Left ventricle myocardium superior (tissue), 1 donor: ENCODE measurements at regions not wholly inside any gene's neighbourhood (a gene's known extent, or its start where the extent isn't known, plus 50 kb on each side); places are given as distances from the start of the nearest gene placed in this dataset.

Source experiments
- ATAC-seq: fragments of 200-7000 bp; cut with Tn5 transposase; one replicate; pipeline ENCODE4 v1.9.1; 2020; ENCODE audit warnings: mild to moderate bottlenecking, moderate library complexity
- DNase-seq: peaks from one replicate; pipeline ENCODE4 v3.0.0-alpha.2; 2020
- intact Hi-C: fragments of 100-400 bp; cut with micrococcal nuclease; formaldehyde crosslinking; loops from one replicate; pipeline ENCODE4 v1.11.0; 2022
- donor health status: DM: no; HTN: yes; CAD: no; lungs with severe emphysema.

GRCh38 chr22:49178246-49179005 lies 649.2 kb downstream of the BRD1 start:
- DNase-seq: no peak

DNA sequence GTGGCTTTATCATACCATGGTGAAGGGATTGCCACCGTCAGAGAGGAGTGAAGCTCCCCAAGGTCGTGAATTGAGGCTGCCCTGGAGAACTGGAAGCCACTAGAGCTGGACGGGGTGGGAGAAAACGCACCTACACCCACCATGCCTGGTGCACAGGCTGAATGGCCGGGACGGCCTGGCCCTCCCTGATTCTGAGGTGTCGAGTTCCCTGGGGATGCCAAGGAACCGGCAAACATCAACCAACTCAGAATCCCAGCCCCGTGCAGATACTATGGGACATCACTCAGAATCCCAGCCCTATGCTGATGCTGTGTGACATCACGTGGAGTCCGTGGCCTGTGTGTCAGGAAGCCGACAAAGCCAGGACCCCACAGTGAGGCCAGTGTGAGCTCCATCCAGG lies 650.0 kb downstream of the BRD1 start:
- no peak for ATAC-seq
- intact Hi-C loops: no loop called here
- DNase-seq: no peak

More at GRCh38 chr22:49178246-49179005, 649.2 kb downstream of the BRD1 start:
- intact Hi-C loops: no loop called here
- no peak for ATAC-seq

DNA sequence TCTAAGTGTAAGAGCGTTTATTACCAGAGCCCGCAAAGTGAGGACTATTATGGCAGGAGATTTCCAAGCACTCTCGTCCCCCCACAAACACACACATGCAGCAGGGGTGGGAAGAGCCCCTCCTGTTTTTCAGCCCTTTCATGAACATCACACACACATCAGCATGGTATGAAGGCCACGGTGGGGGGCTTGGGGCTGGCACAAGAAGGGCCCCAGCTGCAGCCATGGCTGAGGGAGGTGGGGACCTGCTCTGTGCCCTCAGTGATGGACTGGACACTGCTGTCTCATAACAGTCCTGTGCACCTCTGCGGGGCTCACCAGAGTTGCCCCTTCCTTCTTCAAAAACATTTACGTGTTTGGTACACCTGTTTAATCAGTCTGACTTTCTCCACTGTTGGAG lies 650.7 kb downstream of the BRD1 start:
- intact Hi-C loops: no loop called here
- DNase-seq: no peak
- no peak for ATAC-seq

DNA sequence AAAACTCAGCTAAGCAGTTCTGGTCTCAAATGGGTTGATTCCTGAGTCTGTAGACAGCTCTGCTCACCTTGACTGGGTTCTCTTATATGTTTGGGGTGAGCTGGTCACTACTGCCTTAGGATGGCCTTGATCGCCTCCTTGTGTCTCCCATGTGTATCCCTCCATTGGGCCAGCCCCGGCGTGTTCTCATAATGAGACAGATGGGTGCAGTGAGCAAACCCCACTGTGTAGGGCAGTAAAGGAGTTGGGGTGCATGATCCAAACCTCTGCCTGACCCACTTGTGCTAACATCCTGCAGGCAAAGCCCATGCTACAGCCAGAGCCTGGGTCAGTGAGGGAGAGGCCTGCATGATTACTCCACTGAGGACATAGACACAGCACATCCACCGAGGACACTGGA lies 657.6 kb downstream of the BRD1 start:
- intact Hi-C loops: no loop called here
- ATAC-seq (no peak), DNase-seq (no peak)

GRCh38 chr22:49169074-49169744 lies 658.5 kb downstream of the BRD1 start:
- no peak for ATAC-seq
- DNase-seq: no peak
- intact Hi-C loops: no loop called here

GRCh38 chr22:49168219-49168813 lies 659.4 kb downstream of the BRD1 start:
- intact Hi-C loops: no loop called here
- DNase-seq: no peak
- ATAC-seq: no peak

GRCh38 chr22:49166746-49167145 lies 660.9 kb downstream of the BRD1 start:
- no peak for ATAC-seq
- intact Hi-C loops: no loop called here
- DNase-seq: no peak

DNA sequence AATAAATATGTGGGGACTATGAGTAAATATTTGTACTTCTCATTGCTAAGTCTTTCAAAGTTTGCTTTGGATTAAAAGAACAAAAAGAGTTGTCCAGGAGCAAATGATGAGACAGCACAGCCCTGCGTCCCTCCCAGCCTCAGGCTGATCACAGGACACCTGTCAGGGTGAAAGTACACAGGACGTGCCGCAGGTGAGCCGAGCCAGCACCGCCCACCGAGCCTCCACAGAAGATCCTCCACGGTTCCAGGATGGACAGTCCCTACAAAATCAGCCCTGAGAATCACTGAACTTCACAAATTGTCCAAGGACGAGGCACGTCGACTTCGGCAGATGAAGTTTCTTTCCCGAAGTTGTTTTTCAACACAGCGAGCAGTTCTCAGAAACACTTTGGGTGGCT lies 661.5 kb downstream of the BRD1 start:
- intact Hi-C loops: no loop called here
- ATAC-seq: no peak
- DNase-seq: no peak

DNA sequence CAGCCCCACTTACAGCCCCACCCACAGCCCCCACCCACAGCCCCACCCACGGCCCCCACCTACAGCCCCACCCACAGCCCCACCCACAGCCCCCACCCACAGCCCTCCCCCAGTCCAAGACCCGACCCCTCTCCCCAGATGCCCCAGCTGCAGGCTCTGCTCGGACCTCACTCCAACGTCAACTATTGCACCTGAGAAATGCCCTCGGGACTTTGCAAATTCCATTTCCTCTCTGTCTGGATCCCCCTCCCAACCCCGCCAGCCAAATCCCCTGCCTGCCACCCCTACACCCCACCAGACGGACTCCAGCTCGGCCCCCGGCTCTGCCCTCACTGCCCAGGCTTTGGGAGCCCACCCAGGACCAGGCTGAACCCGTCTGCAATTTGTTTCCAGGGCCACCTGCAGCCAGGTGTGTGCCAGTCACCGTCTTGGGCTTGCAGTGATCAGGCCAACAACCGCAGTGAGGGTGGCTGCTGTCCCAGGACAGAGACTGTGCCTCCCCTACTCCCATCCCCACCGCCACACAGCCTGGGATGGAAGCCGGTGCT lies 662.8 kb downstream of the BRD1 start:
- ATAC-seq: no peak

DNA sequence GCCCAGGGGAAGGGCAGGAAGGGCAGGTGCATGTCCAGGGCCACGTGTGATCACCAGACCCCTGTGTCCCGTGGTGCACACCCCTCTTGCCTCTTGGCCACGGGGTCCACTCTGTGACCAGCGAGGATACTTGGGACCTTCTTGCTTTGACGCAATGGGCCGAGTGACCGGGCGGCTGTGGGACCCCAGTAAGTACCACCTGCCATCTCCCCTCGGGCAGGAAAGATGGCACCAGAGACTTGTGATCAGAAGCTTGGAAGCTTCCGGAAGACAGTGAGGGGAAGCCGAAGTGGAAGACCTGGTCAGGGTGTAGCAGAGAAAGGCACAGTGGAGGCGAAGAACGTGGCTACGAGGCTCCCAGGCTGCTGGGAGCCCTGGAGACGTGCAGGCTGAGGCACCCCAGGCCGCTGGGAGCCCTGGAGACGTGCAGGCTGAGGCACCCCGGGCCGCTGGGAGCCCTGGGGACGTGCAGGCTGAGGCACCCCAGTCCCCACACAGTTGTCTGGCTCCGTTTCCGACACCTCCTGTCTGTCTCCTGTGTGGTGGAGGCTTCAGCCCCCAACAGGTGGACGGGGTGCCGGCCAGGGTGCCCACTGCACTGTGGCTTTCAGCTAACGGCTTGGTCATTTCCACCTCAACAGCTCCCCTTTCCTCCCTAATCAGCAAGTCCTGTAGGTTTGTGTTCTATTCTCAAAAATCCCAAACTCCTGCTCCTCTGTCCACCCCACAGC lies 663.5 kb downstream of the BRD1 start:
- intact Hi-C loops: no loop called here
- ATAC-seq: no peak
- DNase-seq: no peak

More for the DNA sequence above, 662.8 kb downstream of the BRD1 start:
- DNase-seq: no peak
- intact Hi-C loops: no loop called here

- intact Hi-C loops: no loop called here
Measured at GRCh38 chr22:49163258-49163959, 664.3 kb downstream of the BRD1 start.

DNA sequence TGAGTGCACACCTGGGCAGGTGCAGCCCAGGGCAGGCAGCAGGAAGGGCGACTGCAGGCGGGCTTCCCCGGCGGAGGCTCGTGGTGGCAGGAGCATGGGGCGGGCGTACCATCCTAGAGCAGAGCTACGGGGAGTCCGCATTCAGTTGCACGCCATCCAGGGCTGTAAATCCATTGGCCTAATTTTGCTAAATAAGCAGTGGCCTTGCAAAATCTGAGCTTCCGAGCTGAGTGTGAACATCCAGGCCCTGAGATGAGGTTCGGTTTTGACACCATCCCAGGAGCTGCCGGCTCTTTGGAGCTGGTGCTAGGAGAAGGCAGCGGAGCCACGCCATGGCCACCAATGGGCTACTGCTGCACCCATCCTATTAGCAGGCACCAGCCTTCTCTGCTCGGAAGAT lies 664.8 kb downstream of the BRD1 start:
- ATAC-seq (no peak), DNase-seq (no peak)
- intact Hi-C loops: no loop called here

More at GRCh38 chr22:49163258-49163959, 664.3 kb downstream of the BRD1 start:
- DNase-seq (no peak), ATAC-seq (no peak)

DNA sequence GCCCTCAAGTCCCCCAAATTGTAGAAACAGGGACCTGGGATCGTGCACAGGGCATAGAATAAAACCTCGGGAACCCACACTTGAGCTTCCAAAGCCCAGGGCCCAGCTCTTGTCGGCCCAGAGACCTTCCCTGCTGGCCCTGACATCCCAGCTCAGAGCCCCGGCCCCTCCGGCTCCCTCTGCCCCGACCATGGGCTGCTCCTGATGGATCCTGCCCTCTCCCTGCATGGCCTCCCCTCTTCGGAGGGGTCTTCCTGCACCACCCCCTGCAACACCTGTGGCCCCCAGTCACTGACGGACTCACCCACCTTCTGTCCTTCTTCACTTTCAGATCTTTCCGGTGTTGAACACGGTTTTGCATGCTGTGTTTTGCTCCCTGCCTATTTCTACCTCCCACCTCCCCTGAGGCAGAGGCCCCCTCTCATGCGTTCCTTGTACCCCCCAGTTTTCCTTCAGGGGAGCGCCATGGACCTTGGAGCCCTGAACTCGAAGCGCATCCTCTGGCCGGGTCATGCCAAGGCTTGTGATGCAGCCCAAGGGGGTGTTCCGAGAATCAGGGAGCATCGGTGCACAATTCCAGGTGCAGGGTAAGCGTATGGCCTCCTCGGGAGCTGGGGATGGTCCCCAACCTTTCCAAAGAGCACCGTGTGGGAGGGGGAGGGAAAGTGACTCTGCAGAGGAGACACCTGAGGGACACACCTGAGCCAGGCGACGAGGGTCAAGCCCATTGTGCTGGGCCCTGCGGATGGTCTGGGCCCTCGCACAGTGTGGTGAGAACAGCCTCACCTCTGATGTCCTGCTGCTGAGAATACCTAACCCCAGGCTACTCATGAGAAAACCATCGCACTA lies 666.4 kb downstream of the BRD1 start:
- intact Hi-C loops: no loop called here
- ATAC-seq (no peak), DNase-seq (no peak)

DNA sequence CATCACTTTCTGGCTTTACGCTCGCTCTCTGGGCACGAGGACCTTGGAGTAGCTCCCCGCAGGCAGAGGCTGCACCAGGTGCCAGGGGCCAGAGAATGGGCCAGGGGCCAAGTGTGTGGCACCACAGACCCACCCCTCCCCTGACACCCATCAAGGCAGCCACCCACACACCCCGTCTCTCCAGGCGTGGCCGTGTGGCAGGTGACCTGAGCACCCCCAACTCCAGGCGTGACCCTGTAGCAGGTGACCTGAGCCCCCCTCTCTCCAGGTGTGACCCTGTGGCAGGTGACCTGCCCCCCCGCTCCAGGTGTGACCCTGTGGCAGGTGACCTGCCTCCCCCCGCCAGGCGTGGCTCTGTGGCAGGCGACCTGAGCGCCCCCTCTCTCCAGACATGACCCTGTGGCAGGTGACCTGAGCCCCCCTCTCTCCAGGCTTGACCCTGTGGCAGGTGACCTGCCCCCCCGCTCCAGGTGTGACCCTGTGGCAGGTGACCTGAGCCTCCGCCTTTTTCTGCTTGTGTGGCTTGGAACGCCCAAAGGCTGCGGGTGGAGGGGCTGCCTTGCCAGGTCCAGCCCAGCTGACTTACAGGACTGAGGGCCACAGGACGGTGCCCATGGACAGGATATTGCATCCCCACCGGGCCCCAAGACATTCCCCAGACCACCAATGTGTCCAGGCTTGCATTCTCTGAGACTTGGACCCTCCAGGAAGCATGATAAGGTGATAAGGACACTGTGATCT lies 667.2 kb downstream of the BRD1 start:
- intact Hi-C loops: no loop called here
- no peak for DNase-seq
- no peak for ATAC-seq

DNA sequence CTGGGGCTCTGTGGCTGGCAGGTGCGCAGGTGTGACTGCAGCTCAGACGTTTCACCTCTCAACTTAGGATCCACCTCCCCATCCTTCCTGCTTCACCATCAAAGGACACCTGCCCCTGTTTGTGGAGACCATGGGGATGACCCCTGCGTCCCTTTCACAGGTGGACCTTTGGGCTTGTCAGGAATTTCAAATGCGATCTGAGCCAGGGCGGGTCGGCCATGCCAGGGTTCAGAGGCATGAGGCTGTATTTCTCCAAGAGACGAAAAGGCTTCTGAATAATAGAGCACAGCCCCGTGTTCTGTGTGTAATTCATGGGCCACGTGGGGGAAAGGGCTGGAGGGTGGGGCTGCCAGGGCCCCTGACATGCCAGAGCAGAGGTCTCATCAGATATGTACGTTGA lies 668.0 kb downstream of the BRD1 start:
- DNase-seq (no peak), ATAC-seq (no peak)
- intact Hi-C loops: no loop called here

- no peak for ATAC-seq
- DNase-seq: no peak
- intact Hi-C loops: no loop called here
Measured at GRCh38 chr22:49158741-49159564, 668.7 kb downstream of the BRD1 start.
